ENCODE measurements at regions not wholly inside any gene's neighbourhood (a gene's known extent, or its start where the extent isn't known, plus 50 kb on each side); places are given as distances from the start of the nearest gene placed in this dataset.

- ATAC-seq = peak; percentile 42
- intact Hi-C loops (cut with micrococcal nuclease) = loop anchor here (5.0 kb wide), 1 partner anchor 52 kb away; no protein-coding TSS in a partner anchor
- DNase-seq = peak; percentile 72
Measured at GRCh38 chr4:128519163-128519830, 231.7 kb upstream of the PGRMC2 start.

- peak; percentile 89 for ATAC-seq
- DNase-seq = peak; percentile 63
- intact Hi-C loops (cut with micrococcal nuclease) = loop anchor here (5.0 kb wide), 1 partner anchor 51 kb away; no protein-coding TSS in a partner anchor
Measured at GRCh38 chr4:128517739-128518510, 230.3 kb upstream of the PGRMC2 start.

- ATAC-seq (no peak), DNase-seq (no peak)
- intact Hi-C loops (cut with micrococcal nuclease) = loop anchor here (5.0 kb wide), 1 partner anchor 50 kb away; no protein-coding TSS in a partner anchor
Measured at GRCh38 chr4:128517096-128517738, 229.6 kb upstream of the PGRMC2 start.

- DNase-seq (no peak), ATAC-seq (no peak)
- intact Hi-C loops (cut with micrococcal nuclease) = loop anchor here (5.0 kb wide), 1 partner anchor 49 kb away; no protein-coding TSS in a partner anchor
Measured at GRCh38 chr4:128516301-128516969, 228.8 kb upstream of the PGRMC2 start.

- DNase-seq (no peak), ATAC-seq (no peak)
- intact Hi-C loops (cut with micrococcal nuclease) = no loop called here
Measured at GRCh38 chr4:128513664-128514484, 226.3 kb upstream of the PGRMC2 start.

GRCh38 chr4:128512767-128513322 is 225.2 kb upstream of the PGRMC2 start:
- intact Hi-C loops (cut with micrococcal nuclease) = no loop called here
- ATAC-seq (no peak), DNase-seq (no peak)

- ATAC-seq = no peak
- no peak for DNase-seq
- intact Hi-C loops (cut with micrococcal nuclease) = no loop called here
Measured at GRCh38 chr4:128512161-128512560, 224.5 kb upstream of the PGRMC2 start.

- intact Hi-C loops (cut with micrococcal nuclease) = no loop called here
- ATAC-seq = no peak
- no peak for DNase-seq
Measured at GRCh38 chr4:128510850-128511249, 223.2 kb upstream of the PGRMC2 start.

- DNase-seq = no peak
- intact Hi-C loops (cut with micrococcal nuclease) = no loop called here
- no peak for ATAC-seq
Measured at GRCh38 chr4:128502818-128503527, 215.4 kb upstream of the PGRMC2 start.

GRCh38 chr4:128501239-128501638 is 213.6 kb upstream of the PGRMC2 start:
- intact Hi-C loops (cut with micrococcal nuclease) = no loop called here
- ATAC-seq (no peak), DNase-seq (no peak)

- DNase-seq = no peak
- no peak for ATAC-seq
- intact Hi-C loops (cut with micrococcal nuclease) = no loop called here
Measured at GRCh38 chr4:128488055-128488705, 200.6 kb upstream of the PGRMC2 start.

- intact Hi-C loops (cut with micrococcal nuclease) = no loop called here
- no peak for DNase-seq
- no peak for ATAC-seq
Measured at GRCh38 chr4:128484896-128485295, 197.3 kb upstream of the PGRMC2 start.

GRCh38 chr4:128483816-128484215 is 196.2 kb upstream of the PGRMC2 start:
- intact Hi-C loops (cut with micrococcal nuclease) = no loop called here
- ATAC-seq (no peak), DNase-seq (no peak)

GRCh38 chr4:128483041-128483440 is 195.4 kb upstream of the PGRMC2 start:
- DNase-seq (no peak), ATAC-seq (no peak)
- intact Hi-C loops (cut with micrococcal nuclease) = no loop called here

- DNase-seq (no peak), ATAC-seq (no peak)
- intact Hi-C loops (cut with micrococcal nuclease) = no loop called here
Measured at GRCh38 chr4:128481752-128482480, 194.3 kb upstream of the PGRMC2 start.

GRCh38 chr4:128480945-128481344 is 193.3 kb upstream of the PGRMC2 start:
- intact Hi-C loops (cut with micrococcal nuclease) = no loop called here

GRCh38 chr4:128477540-128477939 is 189.9 kb upstream of the PGRMC2 start:
- no peak for ATAC-seq
- no peak for DNase-seq
- intact Hi-C loops (cut with micrococcal nuclease) = no loop called here

More at GRCh38 chr4:128480945-128481344, 193.3 kb upstream of the PGRMC2 start:
- ATAC-seq = no peak
- DNase-seq = no peak
